SU-DHL-6 (cell line): ENCODE measurements at regions not wholly inside any gene's neighbourhood (a gene's known extent, or its start where the extent isn't known, plus 50 kb on each side); places are given as distances from the start of the nearest gene placed in this dataset.

Source experiments
- H2AFZ ChIP-seq: fragments of 200-600 bp; sonication (generic); 2 replicates; pipeline ENCODE4 v1.6.1; 2014; ENCODE audit warnings: low read depth, mild to moderate bottlenecking, moderate library complexity, mixed read lengths, antibody characterized with exemption, low read length; ENCODE audit not compliant: severe bottlenecking
- H3F3A ChIP-seq: fragments of 200-600 bp; shearing (Covaris generic); 2 replicates; pipeline ENCODE4 v1.6.0; 2016; ENCODE audit warnings: antibody characterized with exemption, mild to moderate bottlenecking; ENCODE audit not compliant: insufficient read depth
- H3K27ac ChIP-seq: fragments of 200-600 bp; sonication (generic); 2 replicates; pipeline ENCODE4 v1.5.1; 2016; ENCODE audit warnings: low read depth, mild to moderate bottlenecking, low read length, moderate library complexity, mixed read lengths
- H3K27me3 ChIP-seq: fragments of 200-600 bp; sonication (generic), shearing (Covaris generic); 2 replicates; pipeline ENCODE4 v1.6.0; 2014; ENCODE audit warnings: mild to moderate bottlenecking, low read length
- H3K36me3 ChIP-seq: fragments of 200-600 bp; sonication (generic); 2 replicates; pipeline ENCODE4 v1.6.1; 2014; ENCODE audit warnings: mild to moderate bottlenecking, low read length, mixed read lengths
- H3K4me2 ChIP-seq: fragments of 300-600, 200-600 bp; shearing (Covaris generic), sonication (generic); 2 replicates; pipeline ENCODE4 v1.6.0; 2014; ENCODE audit warnings: low read length, low read depth, mild to moderate bottlenecking; ENCODE audit not compliant: poor library complexity, severe bottlenecking
- H3K4me3 ChIP-seq: fragments of 200-600 bp; sonication (generic); 2 replicates; pipeline ENCODE4 v1.5.1; 2014; ENCODE audit warnings: antibody characterized with exemption, low read length, mild to moderate bottlenecking, mixed read lengths; ENCODE audit not compliant: insufficient read depth, poor library complexity, severe bottlenecking
- H3K79me2 ChIP-seq: fragments of 200-600 bp; sonication (generic); 2 replicates; pipeline ENCODE4 v1.6.1; 2014; ENCODE audit warnings: mild to moderate bottlenecking, low read length, moderate library complexity; ENCODE audit not compliant: insufficient read depth
- H3K9ac ChIP-seq: fragments of 200-600 bp; sonication (generic); 2 replicates; pipeline ENCODE4 v1.7.0; 2014; ENCODE audit warnings: mild to moderate bottlenecking, low read length
- H3K9me2 ChIP-seq: fragments of 200-600 bp; sonication (generic); replicated peaks from 2 replicates; pipeline ENCODE4 v1.6.1; 2014; ENCODE audit warnings: low read length; ENCODE audit not compliant: insufficient read depth
- H3K9me3 ChIP-seq: fragments of 200-600 bp; sonication (generic); 2 replicates; pipeline ENCODE4 v1.6.1; 2014; ENCODE audit warnings: low read length, mixed read lengths; ENCODE audit not compliant: insufficient read depth
- H4K20me1 ChIP-seq: fragments of 200-600 bp; sonication (generic); 2 replicates; pipeline ENCODE4 v1.6.1; 2014; ENCODE audit warnings: low read depth, mild to moderate bottlenecking, antibody characterized with exemption, low read length, moderate library complexity, mixed read lengths
- CTCF ChIP-seq: fragments of 200-600 bp; sonication (generic); IDR thresholded peaks from one replicate; pipeline ENCODE4 v1.5.1; 2017; ENCODE audit warnings: antibody characterized with exemption, mild to moderate bottlenecking, low read length, moderate library complexity; ENCODE audit not compliant: insufficient read depth, poor library complexity, severe bottlenecking
- EZH2phosphoT487 ChIP-seq: fragments of 200-600 bp; sonication (generic), shearing (Covaris generic); conservative IDR thresholded peaks from 2 replicates; pipeline ENCODE4 v1.6.1; 2018; ENCODE audit warnings: mild to moderate bottlenecking, antibody characterized with exemption, low read length, moderate library complexity, mixed read lengths

GRCh38 chr4:188551156-188551555 is 411.9 kb downstream of the TRIML1 start:
- Histone ChIP-seq H3F3A (no peaks in the 10 kb centered on the region), H2AFZ (no peak overlapping the region), H3K36me3 (no peaks in the 10 kb centered on the region), H3K4me3 (no peak overlapping the region), H3K9me2 (no peaks in the 10 kb centered on the region), H3K27ac (no peak overlapping the region), H4K20me1 (no peaks in the 10 kb centered on the region), H3K79me2 (no peaks in the 10 kb centered on the region), H3K9me3 (no peaks in the 10 kb centered on the region), H3K4me2 (no peak overlapping the region), H3K9ac (no peak overlapping the region), H3K27me3 (no peaks in the 10 kb centered on the region)
- TF ChIP-seq CTCF = no peak
- TF ChIP-seq EZH2phosphoT487 = no peak

GRCh38 chr4:188552741-188553275 is 413.6 kb downstream of the TRIML1 start:
- no peak overlapping the region for H3K4me3 ChIP-seq
- H3K36me3 ChIP-seq = no peaks in the 10 kb centered on the region
- H3K4me2 ChIP-seq = no peak overlapping the region
- no peak for TF ChIP-seq EZH2phosphoT487
- no peak for TF ChIP-seq CTCF
- no peaks in the 10 kb centered on the region for H3K27me3 ChIP-seq
- H2AFZ ChIP-seq = no peak overlapping the region
- H3K27ac ChIP-seq = no peak overlapping the region
- H3F3A ChIP-seq = no peaks in the 10 kb centered on the region
- H4K20me1 ChIP-seq = no peaks in the 10 kb centered on the region
- H3K79me2 ChIP-seq = no peaks in the 10 kb centered on the region
- no peaks in the 10 kb centered on the region for H3K9me2 ChIP-seq
- H3K9me3 ChIP-seq = 0 out of 2 replicates have a peak, but pooled peaks cover 3% of the 10 kb centered on the region
- H3K9ac ChIP-seq = no peak overlapping the region

- Histone ChIP-seq H3K36me3 (no peaks in the 10 kb centered on the region), H3K4me3 (no peak overlapping the region)
- TF ChIP-seq EZH2phosphoT487 (no peak), CTCF (no peak)
Observed at GRCh38 chr4:188554413-188554812, 415.2 kb downstream of the TRIML1 start.

GRCh38 chr4:188573104-188573503 is 433.9 kb downstream of the TRIML1 start:
- Histone ChIP-seq H3K27me3 (no peaks in the 10 kb centered on the region), H3K36me3 (no peaks in the 10 kb centered on the region), H2AFZ (no peak overlapping the region), H4K20me1 (no peaks in the 10 kb centered on the region), H3K79me2 (no peaks in the 10 kb centered on the region), H3K4me2 (no peak overlapping the region), H3K9me3 (no peaks in the 10 kb centered on the region), H3K4me3 (no peak overlapping the region), H3K9me2 (no peaks in the 10 kb centered on the region), H3K9ac (no peak overlapping the region), H3K27ac (no peak overlapping the region), H3F3A (no peaks in the 10 kb centered on the region)
- TF ChIP-seq EZH2phosphoT487 (no peak), CTCF (no peak)

More at GRCh38 chr4:188554413-188554812, 415.2 kb downstream of the TRIML1 start:
- H3F3A ChIP-seq = no peaks in the 10 kb centered on the region
- H4K20me1 ChIP-seq = no peaks in the 10 kb centered on the region
- no peak overlapping the region for H3K27ac ChIP-seq
- H3K4me2 ChIP-seq = no peak overlapping the region
- no peaks in the 10 kb centered on the region for H3K79me2 ChIP-seq
- no peak overlapping the region for H2AFZ ChIP-seq
- no peak overlapping the region for H3K9ac ChIP-seq
- no peaks in the 10 kb centered on the region for H3K9me2 ChIP-seq
- 0 out of 2 replicates have a peak, but pooled peaks cover 3% of the 10 kb centered on the region for H3K9me3 ChIP-seq
- H3K27me3 ChIP-seq = no peaks in the 10 kb centered on the region
